Esophagus muscularis mucosa (tissue), 4 donors: ENCODE measurements at regions not wholly inside any gene's neighbourhood (a gene's known extent, or its start where the extent isn't known, plus 50 kb on each side); places are given as distances from the start of the nearest gene placed in this dataset.

Source experiments
- DNase-seq: peaks from one replicate; pipeline ENCODE4 v3.0.0-alpha.2; 2017; ENCODE audit errors: extremely low spot score
- H3K27ac ChIP-seq, 4 donors: fragments of 200-600 bp; sonication (generic); replicated peaks in 1 of 4; 1 replicate in 3 of 4; 2 replicates in 1 of 4; pipeline ENCODE4 v1.5.1; 2016 to 2019; ENCODE audit warnings: mild to moderate bottlenecking in 1 of 4
- H3K27me3 ChIP-seq, 4 donors: fragments of 200-600 bp; sonication (generic); one replicate each; pipeline versions ENCODE4 v1.5.1 to v1.6.0; 2016 to 2019
- H3K36me3 ChIP-seq, 4 donors: fragments of 200-600 bp; sonication (generic); one replicate each; pipeline ENCODE4 v1.5.1; 2016 to 2019
- H3K4me1 ChIP-seq, 4 donors: fragments of 200-600 bp; sonication (generic); one replicate each; pipeline ENCODE4 v1.5.1; 2016 to 2019
- H3K4me3 ChIP-seq, 4 donors: fragments of 200-600 bp; sonication (generic); 1 replicate in 2 of 4; 2 replicates in 2 of 4; pipeline ENCODE4 v1.5.1; 2016 to 2019; ENCODE audit warnings: mild to moderate bottlenecking in 4 of 4, moderate library complexity in 1 of 4
- H3K9me3 ChIP-seq, 4 donors: fragments of 200-600 bp; sonication (generic); 1 replicate in 3 of 4; 2 replicates in 1 of 4; pipeline ENCODE4 v1.5.1; 2016 to 2019
- EP300 ChIP-seq: sonication (generic); formaldehyde crosslinking; IDR thresholded peaks from one replicate; pipeline ENCODE4 v1.6.1; 2017; ENCODE audit warnings: antibody characterized with exemption
- POLR2A ChIP-seq: fragments of 450-650 bp; IDR thresholded peaks from one replicate; pipeline ENCODE4 v1.6.1; 2017; ENCODE audit warnings: antibody characterized with exemption, moderate library complexity, mild to moderate bottlenecking, low read depth
- POLR2AphosphoS5 ChIP-seq, 2 donors: sonication (generic); formaldehyde crosslinking; IDR thresholded peaks; one replicate each; pipeline ENCODE4 v1.6.1; 2017; ENCODE audit warnings: antibody characterized with exemption in 2 of 2
- WGBS: methylation state at CpG from one replicate; pipeline ENCODE4 v1.1.5; 2018; 5-methylcytosine and 5-hydroxymethylcytosine counted together
- intact Hi-C: fragments of 100-400 bp; cut with DNase I; formaldehyde crosslinking; loops from one replicate; pipeline ENCODE4 v1.15.1; 2023
- TF ChIP-seq, protein P1 (sequence below), 3 experiments: fragments of 200-600 bp in 2 of 3; fragments of 450-650 bp in 1 of 3; sonication (generic) in 2 of 3; IDR thresholded peaks; one replicate each; pipeline ENCODE4 v1.5.1; 2017 to 2019; ENCODE audit warnings: antibody characterized with exemption in 3 of 3, mild to moderate bottlenecking in 2 of 3, moderate library complexity in 1 of 3

DNA sequence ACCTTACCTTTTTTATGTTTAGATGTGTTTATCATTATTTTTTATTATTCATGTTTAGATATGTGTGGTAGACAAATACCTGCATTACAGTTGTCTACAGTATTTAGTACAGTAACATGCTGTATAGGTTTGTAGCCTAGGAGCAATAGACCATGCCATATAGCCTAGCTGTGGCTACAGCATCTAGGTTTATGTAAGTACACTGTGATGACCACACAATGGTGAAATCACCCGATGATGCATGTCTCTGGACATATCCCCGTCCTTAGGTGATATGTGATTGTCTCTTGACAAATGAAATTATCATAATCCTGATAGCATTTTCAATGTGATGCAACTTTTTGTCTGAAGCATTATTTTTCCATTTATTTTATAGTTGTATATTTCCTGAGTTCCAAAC, 121.2 kb downstream of the DISP1 start:
- intact Hi-C loops: no loop called here
- no peaks in the 10 kb centered on the region for H3K27me3 ChIP-seq
- no peaks in the 10 kb centered on the region for H3K36me3 ChIP-seq
- no peaks in the 10 kb centered on the region for H3K9me3 ChIP-seq
- H3K4me1 ChIP-seq: peaks cover 8 to 76% (median 49%) of the 10 kb centered on the region in 4 donors
- peak overlapping the region in 3 of 4 donors; percentile 61 to 81 (median 70) for H3K27ac ChIP-seq
- WGBS: 77% methylated on average over 2 of the region's 2 CpGs
- no peak overlapping the region for H3K4me3 ChIP-seq
- no peak for DNase-seq
- TF ChIP-seq POLR2A: no peak
- TF ChIP-seq EP300: no peak
- TF ChIP-seq POLR2AphosphoS5 (IDR thresholded peaks at IDR 0.05): no peak
- TF ChIP-seq, protein P1, sequence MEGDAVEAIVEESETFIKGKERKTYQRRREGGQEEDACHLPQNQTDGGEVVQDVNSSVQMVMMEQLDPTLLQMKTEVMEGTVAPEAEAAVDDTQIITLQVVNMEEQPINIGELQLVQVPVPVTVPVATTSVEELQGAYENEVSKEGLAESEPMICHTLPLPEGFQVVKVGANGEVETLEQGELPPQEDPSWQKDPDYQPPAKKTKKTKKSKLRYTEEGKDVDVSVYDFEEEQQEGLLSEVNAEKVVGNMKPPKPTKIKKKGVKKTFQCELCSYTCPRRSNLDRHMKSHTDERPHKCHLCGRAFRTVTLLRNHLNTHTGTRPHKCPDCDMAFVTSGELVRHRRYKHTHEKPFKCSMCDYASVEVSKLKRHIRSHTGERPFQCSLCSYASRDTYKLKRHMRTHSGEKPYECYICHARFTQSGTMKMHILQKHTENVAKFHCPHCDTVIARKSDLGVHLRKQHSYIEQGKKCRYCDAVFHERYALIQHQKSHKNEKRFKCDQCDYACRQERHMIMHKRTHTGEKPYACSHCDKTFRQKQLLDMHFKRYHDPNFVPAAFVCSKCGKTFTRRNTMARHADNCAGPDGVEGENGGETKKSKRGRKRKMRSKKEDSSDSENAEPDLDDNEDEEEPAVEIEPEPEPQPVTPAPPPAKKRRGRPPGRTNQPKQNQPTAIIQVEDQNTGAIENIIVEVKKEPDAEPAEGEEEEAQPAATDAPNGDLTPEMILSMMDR (IDR thresholded peaks at IDR 0.05): no peak

DNA sequence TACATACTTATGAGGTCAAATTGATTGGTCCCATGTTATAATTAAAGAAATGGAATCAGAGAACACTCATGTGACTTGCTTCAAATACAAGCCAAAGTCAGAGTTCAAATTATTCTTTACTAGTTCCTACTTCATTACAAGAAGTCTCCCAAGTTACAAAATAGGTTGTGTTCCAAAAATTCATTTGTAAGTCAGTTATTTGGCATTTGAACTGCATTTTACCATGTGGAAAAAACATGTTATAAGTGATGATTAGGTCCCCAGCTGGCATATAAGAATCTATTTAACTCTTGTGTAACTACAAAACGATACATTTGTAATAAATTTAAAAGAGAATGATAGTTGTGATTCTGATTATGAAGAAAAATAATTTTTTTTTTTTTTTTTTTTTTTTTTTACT, 124.1 kb downstream of the DISP1 start:
- no peak for TF ChIP-seq POLR2A
- no peak for TF ChIP-seq EP300
- TF ChIP-seq POLR2AphosphoS5 (IDR thresholded peaks at IDR 0.05): no peak
- Histone ChIP-seq H3K36me3 (peaks cover 0 to 13% (median 9%) of the 10 kb centered on the region in 4 donors), H3K27me3 (no peaks in the 10 kb centered on the region), H3K9me3 (no peaks in the 10 kb centered on the region), H3K4me3 (no peak overlapping the region), H3K27ac (no peak overlapping the region), H3K4me1 (peaks cover 4 to 55% (median 38%) of the 10 kb centered on the region in 4 donors)
- WGBS: 80% methylated on average over 1 of the region's 1 CpG
- intact Hi-C loops: no loop called here
- no peak for DNase-seq

DNA sequence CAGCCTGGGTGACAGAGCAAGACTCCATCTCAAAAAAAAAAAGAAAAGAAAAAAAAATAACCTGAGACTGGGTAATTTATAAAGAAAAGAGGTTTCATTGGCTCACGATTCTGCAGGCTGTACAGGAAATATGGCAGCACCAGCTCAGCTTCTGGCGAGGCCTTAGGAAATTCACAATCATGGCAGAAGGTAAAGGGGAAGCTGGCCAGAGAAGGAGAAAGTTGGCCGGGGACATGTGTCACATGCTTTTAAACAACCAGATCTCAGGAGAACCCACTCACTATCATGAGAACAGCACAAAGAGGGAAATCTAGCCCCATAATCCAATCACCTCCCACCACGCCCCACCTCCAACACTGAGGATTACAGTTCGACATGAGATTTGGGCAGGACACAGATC, 125.3 kb downstream of the DISP1 start:
- TF ChIP-seq POLR2AphosphoS5 (IDR thresholded peaks at IDR 0.05) (no peak), POLR2A (no peak), EP300 (no peak)
- TF ChIP-seq, protein P1 (IDR thresholded peaks at IDR 0.05): no peak
- intact Hi-C loops: no loop called here
- peaks cover 4 to 44% (median 26%) of the 10 kb centered on the region in 4 donors for H3K4me1 ChIP-seq
- no peaks in the 10 kb centered on the region for H3K27me3 ChIP-seq
- peak overlapping the region in 2 of 4 donors; percentile 4 to 21 for H3K27ac ChIP-seq
- 89% methylated on average over 5 of the region's 5 CpGs for WGBS
- DNase-seq: no peak
- no peak overlapping the region for H3K4me3 ChIP-seq
- peaks cover 0 to 15% (median 9%) of the 10 kb centered on the region in 4 donors for H3K36me3 ChIP-seq
- no peaks in the 10 kb centered on the region for H3K9me3 ChIP-seq

DNA sequence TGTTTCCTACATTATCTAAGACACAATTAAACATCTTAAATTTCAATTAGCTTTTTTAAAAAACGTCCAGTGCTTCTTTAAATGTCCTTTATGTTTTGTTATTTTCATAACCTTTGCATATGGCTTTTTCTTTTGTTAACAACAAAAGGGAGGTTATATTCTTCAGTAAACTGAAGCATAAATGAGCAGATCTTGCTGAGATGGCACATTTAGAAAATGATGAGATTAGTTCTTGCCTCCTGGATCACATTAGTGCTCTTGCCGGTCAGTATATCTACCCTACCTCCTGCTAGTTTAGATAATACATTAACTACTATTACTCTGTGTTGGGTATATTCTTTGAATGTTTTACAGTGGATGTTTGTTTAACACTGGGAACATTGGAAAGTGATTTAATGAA, 126.1 kb downstream of the DISP1 start:
- 76% methylated on average over 2 of the region's 2 CpGs for WGBS
- H3K27me3 ChIP-seq: no peaks in the 10 kb centered on the region
- H3K27ac ChIP-seq: peak overlapping the region in 1 of 4 donors; percentile 4
- DNase-seq: no peak
- intact Hi-C loops: no loop called here
- H3K4me1 ChIP-seq: peaks cover 4 to 41% (median 19%) of the 10 kb centered on the region in 4 donors
- TF ChIP-seq, protein P1 (IDR thresholded peaks at IDR 0.05): no peak
- no peak for TF ChIP-seq POLR2A
- H3K9me3 ChIP-seq: no peaks in the 10 kb centered on the region
- no peak overlapping the region for H3K4me3 ChIP-seq
- peaks cover 0 to 15% (median 9%) of the 10 kb centered on the region in 4 donors for H3K36me3 ChIP-seq

DNA sequence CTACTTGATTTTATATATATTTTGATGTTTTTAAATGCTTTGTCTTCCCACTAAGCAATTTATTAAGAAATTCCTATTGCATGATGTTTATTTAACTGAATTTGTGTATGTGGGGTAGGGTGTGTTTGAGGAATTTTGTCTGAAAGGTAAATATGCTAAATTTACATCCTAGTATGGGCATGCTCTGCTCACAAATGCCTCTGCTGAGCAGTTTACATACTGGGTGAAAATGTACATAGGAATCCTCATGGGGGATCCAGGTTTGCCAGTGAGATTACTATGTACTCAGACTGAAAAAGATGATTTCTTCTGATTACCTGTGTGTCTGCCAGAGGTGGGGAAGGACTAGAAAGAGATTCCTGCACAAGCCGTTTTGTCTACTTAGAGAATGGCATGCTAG, 126.6 kb downstream of the DISP1 start:
- Histone ChIP-seq H3K4me3 (no peak overlapping the region), H3K27me3 (no peaks in the 10 kb centered on the region), H3K27ac (no peak overlapping the region), H3K36me3 (peaks cover 0 to 15% (median 9%) of the 10 kb centered on the region in 4 donors), H3K9me3 (no peaks in the 10 kb centered on the region), H3K4me1 (peaks cover 4 to 38% (median 16%) of the 10 kb centered on the region in 4 donors)
- intact Hi-C loops: no loop called here
- WGBS: 89% methylated on average over 1 of the region's 1 CpG
- DNase-seq: no peak
- TF ChIP-seq POLR2AphosphoS5 (IDR thresholded peaks at IDR 0.05): no peak
- TF ChIP-seq EP300: no peak
- TF ChIP-seq, protein P1 (IDR thresholded peaks at IDR 0.05): no peak
- no peak for TF ChIP-seq POLR2A
